GM19025 (cell line): ENCODE measurements at regions not wholly inside any gene's neighbourhood (a gene's known extent, or its start where the extent isn't known, plus 50 kb on each side); places are given as distances from the start of the nearest gene placed in this dataset.
"Not testable (repeated sequence)": the region's sequence is repeated elsewhere in the genome, so short reads cannot be mapped to it uniquely, and the experiment has no call there.

Source experiments
- ATAC-seq: cut with Tn5 transposase; IDR thresholded peaks from one replicate; pipeline ENCODE4 v1.9.1; 2021; ENCODE audit warnings: mild to moderate bottlenecking, low read depth, moderate library complexity; ENCODE audit not compliant: unreplicated experiment

DNA sequence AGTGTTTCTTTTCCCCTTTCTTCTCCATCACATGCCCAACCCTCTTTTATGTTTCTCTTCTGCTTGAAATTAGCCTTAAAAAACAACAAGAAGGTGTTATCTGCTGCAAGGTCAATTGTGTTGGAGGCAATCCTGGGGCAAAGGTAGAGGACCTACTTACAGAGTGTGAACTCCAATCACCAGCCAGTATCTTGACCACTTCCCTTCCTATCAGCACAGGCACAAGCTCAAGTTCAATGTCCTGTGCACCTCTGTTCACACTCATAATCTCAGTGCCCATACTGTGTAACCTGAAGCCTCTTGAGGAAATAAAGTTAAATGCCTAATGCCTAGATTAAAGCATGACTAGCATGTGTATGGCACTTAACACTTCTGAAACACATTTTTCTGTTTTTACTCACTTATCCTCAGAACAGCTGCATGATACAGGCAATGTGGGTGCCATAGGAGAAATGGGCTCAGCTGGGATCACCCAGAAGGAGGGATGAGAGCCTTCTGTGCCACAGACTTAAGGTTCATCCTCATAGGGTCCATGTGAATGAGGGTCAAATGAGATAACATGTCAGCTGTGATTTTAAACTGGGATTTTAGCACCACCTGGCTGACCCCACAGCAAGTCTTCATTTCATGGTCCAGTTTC lies 701.5 kb downstream of the BCL11A start:
- no peak for ATAC-seq

DNA sequence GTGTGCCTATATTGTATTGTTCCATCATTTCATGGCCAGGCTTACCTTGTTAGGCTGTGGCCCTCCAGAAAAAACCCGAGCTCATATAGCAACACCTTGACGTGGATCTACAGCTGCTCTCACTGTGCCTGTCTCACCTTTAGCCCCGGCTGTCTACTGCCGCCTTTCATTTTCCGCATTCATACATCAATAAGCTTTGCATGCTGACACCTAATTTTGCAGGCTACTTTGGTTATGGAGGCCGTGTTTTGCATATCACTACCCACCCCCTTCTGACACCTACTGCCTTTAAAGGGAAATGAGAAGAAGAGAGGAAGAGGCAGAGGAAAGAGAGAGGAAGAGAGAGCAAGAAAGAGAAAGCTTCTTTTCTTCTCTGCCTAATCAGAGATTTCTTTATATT lies 702.9 kb downstream of the BCL11A start:
- no peak for ATAC-seq

DNA sequence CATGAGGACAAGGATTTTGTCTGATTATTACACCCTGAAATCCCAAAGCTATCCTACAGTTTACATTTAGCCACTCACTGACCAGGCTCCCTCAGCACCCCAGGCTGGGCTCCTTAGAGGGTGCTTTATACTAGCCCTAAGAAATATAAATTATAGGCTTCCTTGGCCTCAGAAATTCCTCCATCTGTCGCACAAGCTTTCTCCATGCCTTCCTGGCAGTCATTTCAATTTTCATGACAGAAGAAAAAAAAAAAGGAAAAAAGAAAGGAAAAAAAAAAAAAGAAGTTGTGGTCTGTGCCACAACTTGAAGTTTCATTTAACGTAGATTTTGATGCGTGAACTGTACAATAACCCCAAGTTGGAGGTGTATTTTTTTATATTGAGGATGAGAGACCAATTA lies 719.5 kb downstream of the BCL11A start:
- no peak for ATAC-seq

DNA sequence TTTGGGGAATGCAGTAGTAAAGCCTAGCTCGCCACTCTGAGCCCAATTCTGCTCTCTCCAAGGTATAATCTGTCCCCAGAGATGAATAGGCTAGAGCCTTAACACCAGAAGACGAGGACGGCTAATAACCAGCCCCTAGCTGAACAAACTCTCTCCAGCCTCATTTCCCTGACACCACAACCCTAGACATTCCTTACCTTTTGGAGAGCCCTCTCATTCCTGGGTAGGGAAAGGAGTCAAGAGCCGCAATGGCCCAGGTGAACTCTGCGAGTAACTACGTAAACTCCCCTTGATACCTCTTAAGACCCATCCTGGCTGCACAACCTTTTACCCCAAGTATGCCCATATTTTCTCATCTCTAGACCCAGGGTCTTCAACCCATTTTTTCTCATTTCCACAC lies 722.9 kb downstream of the BCL11A start:
- ATAC-seq = no peak

DNA sequence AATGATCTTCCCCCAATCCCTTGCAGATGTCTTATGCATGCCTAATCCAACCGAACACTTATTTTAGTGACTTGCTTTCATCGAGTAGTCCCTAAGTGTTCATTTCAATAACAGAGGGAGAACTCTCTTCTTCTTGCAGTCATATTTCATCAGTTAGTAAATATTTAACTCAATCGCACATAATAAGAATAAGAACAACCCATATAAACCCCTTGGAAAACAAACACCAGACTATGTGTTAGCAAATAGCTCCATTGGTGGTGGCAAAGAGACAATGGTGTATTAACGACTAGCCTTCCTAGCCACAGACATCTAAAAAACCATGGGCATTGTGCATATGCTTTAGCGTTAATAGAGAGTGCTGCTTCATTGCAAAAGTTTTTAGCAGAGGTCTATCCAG lies 725.8 kb downstream of the BCL11A start:
- ATAC-seq = no peak

DNA sequence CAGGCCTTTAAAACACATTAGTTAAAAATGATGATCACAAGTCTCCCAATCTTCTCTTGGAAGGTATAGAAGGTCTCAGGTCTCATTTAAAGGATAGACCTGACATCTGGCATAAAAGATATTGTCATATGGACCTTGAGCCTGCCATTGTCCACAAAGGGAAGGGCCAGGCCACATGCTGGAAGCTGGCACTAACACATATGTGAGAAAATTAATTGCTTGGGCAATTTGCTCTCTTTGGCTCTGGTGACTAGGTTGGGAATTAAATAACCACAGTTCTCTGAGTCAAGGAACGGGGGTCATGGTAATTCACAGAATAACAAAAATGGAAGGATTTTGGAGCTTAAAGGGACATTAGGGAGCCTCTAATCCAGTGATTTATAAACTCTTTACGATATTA lies 727.3 kb downstream of the BCL11A start:
- ATAC-seq = no peak

DNA sequence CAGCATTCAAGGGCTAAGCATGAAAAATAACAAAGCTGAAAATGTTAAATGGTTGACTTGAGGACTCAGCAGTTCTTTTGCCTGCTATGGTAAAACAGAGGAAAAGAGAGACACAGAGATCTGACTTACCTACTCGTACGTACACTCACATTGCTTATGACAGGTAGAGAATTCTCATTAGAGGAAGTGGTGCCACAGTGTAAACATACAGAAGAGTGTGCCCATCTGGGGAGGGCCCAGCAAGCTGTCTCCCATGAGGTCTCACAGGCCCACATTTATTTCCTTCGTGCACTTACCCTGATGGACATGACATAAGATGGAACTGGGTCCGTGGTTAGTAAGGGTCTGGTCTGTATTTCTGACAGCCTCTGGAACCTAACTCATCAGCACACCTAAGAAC lies 729.1 kb downstream of the BCL11A start:
- ATAC-seq = no peak

DNA sequence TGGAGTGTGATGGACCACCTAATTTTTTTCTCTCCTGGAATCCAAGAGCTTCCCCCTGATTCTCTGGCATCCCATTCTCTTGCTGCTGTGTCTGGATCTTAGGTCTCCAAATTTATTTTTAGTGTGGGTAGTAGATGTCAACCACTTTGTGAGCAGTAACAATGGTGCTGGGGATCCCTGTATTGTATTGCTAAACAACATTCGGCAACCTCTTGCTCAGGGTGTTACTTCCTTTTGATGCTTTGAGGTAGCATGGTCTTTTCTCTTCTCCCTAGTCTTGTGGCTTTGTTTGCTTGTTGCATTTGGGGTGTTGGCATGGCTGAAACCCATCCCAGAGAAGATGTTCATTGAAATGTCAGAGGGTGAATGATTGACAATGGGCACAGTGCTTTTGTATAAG lies 737.4 kb downstream of the BCL11A start:
- ATAC-seq = no peak

DNA sequence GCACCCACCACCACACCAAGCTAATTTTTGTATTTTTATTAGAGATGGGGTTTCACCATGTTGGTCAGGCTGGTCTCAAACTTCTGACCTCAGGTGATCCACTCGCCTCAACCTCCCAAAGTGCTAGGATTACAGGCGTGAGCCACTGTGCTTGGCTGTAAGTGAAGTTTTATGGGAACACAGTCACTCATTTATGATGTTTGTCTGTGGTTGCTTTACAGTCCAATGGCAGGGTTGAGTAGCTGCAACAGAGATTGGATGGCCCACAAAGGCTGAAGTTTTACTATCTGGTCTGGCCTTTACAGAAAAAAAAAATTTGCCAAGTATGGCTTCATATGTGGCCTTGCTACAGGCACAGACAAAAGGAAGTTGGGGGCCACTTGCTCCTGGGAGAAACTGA lies 743.2 kb downstream of the BCL11A start:
- not testable (repeated sequence) for ATAC-seq

DNA sequence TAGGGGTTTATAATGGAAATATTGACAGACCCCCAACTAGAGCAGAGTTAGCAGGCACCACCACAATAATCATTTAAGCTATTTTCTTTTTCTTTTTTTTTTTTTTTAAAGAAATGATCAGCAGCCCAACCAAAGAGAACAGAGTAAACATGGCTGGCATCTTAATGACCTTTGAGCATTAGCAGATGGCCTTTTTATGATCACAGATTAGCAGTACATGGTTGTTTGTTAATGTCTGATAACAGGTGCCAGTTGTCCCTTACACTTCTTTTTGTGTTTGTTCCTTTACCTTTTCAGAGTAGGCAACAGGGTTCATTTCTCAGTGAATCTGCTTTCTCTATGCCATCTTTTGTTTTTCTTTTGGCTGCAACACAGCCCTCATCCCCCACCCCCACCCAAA lies 747.0 kb downstream of the BCL11A start:
- ATAC-seq = no peak

DNA sequence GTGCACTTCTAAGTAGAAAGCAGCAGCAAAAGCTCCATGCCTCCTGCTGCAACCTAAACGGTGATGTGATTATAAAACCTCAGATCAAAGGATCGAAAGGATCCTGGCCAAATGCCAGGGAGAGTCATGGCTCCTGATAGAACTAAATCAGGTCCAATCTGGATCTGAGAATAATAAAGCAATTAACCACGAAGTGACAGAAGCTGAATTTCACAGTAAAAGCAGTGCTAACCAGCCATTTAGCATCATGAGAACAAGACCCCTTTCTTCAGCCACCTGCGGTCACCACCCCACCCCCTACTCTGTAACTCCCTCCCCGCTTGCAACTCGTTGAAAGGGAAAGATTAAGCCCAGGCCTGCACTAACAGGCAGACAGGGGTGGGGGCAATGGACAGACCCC lies 748.7 kb downstream of the BCL11A start:
- no peak for ATAC-seq

DNA sequence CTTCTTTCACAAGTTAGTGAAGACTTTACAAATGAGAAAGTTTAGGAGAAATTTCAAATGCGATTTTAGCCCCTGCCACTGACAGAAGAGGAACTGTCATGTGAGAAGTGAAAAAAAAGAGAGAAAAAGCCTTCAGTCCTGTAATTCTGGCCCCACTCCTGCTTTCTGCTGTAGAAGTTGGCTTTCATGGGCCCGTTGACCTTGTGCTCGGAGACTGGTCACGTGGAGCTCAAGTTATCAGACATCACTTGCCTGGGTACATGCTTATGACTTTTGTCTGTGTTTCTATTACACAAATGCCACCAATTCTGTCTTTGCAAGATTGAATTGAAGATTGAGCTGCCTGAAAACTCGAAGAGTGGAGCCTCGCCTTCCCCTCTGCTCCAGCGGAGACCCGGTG lies 749.9 kb downstream of the BCL11A start:
- ATAC-seq = no peak

DNA sequence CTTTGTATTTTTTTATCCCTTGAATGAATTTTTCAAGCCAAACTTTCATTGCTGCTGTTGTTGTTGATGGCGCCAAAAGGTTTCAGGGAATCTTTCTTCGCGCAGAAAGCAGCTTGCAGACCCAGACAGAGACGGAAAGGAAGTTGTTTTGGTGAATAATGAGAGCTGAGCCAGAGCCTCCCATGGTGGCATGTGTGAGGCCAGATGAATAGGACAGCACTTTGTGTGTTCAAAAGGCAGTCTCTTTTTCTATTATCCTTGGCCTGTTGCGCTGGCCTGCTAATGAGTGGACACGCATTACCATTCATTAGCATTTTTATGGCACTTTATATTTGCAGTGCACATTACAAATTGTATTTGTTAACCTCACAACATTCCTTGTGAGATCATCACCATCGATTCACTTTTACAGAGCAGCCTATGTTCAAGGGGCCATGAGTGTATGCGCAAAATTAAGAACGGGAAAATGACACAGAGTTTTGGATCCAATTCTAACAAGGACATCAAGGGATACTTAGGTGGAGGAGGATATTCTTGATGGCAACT lies 754.7 kb downstream of the BCL11A start:
- ATAC-seq = no peak

DNA sequence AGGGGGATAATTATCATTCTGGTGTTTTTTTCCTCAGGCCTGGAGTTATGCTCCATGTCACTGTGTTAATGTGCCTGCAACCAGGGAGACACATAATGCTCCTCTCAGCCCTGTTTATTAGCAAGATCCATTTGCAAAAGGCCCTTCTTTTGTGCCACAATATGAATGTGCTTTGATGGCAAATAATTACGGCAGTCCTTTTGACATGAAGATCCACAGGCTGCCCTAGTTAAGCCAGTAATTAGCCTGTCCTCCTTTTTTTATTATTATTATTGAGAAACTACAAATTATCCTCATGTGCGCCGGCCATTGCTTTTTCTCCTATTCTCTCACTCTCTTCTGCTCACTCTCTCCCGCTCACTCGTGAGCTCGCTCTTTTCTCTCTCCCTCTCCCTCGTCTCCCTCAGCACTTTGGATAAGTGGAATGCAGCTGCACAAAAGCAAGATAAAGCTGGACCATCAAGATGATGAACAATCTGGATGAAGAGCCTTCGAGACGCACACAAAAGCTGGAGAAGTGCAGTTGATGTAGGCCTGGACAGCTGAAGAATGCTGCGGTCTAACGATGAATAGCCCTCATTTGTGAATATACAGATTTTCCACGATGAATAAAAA lies 762.3 kb downstream of the BCL11A start:
- ATAC-seq = no peak

DNA sequence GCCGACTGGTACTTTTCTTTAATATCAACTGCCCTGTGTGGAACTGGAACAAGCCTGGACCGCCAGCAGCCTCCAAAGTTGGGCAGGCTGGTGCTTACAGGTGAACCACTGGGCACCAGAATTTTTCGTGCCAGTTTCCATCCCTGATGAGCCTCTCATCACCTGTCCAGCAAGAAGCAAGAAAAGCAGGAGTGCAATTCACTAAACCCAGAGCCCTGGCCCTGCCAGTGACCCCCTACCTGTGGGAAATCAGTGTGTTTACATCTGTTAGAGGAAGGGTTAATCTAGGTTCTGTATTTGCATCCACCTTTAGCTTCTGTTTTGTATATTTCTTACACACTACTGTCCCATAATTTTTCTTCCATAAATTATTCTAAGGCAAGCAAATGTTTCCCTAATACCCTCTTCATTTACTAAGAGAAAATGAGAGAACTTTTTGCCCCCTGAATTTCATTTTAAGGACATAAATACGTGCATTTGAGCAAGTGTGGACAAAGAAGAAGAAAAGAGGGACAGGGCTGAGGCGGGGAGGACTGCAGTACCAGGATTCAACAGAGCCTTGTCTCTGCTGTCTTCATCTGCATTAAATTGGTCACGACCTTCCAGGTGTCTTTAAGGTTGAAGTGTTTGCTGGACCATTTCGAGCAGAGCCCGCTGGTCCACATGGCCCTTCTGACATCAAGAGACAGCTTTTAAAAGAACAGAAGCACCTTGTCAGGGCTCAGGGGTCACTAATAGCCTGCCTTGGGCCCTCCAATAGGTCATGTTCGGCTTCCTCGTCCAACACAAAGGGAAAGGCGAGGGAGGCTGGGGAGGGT lies 763.1 kb downstream of the BCL11A start:
- ATAC-seq = no peak

DNA sequence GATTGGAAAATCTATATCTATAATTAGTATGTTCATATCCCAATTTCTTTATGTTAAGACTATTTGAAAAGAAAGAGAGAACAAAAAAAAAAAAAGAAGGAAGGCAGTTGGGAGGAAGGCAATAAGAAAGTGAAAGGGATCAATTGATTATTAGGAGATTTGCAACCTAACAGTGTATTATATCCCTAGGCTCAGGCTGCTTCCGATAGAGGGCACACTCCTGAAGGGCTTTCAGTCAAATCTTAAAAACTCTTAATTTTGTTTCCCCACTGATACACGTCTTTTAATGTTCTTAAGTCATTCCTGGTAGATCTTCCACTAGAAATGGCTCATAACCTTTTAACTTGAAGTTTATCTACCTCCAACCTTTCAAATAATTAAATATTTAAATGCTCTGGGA lies 763.9 kb downstream of the BCL11A start:
- ATAC-seq = no peak

DNA sequence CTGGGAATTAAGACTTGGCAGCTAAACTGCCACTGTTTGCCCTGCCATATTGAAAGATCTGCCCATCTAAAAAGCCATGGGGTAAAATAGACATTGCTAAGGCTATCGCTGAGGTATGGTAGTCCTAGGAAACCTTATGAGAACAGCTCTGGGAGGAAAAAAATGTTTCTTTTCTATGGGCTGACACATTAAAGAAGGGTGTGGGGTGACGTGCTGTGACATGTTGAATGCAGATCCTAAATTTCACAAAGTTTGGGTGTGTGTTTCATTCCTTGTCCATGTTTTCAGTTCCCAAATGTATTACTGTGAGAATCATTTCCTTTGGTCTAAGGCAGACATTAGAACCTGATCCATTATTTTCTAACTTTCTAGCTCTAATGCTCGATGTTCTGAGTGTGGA lies 766.4 kb downstream of the BCL11A start:
- no peak for ATAC-seq

DNA sequence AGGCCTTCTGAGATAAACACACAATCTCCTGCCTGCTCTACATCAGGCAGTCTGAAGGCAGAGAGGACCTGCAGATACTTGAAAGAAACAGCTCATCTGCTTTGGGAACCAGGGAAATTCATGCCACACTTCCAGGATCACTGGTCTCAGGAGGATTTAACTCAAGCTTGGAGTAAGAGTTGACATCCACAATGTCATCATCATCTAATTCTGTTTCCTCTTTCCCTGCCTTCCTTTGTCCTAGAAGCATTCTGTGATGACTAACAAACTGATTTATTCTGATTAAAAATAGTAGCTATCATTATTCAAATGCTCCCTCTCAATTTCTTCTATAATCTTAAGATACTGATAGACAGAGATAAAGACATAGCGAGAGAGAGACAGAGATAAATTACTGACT lies 766.8 kb downstream of the BCL11A start:
- ATAC-seq = no peak

DNA sequence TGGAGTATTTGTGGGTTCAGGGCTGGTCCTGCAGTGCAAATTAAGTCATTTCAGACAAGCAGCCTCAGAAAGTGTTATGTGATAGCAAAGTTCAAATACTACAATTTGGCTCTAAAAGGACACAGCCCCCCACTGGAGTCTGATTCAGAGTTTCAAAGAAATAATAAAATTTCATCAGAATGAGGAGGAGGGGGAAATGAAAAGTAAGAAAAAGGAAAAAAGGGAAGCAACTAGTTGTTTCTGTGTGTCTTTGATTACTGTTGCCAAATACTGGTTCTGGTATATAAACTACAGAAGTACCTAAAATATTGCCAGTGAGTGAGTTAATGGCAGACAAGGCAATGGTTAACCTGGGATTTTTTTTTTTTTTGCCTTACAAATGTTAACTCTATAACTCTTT lies 773.9 kb downstream of the BCL11A start:
- no peak for ATAC-seq

DNA sequence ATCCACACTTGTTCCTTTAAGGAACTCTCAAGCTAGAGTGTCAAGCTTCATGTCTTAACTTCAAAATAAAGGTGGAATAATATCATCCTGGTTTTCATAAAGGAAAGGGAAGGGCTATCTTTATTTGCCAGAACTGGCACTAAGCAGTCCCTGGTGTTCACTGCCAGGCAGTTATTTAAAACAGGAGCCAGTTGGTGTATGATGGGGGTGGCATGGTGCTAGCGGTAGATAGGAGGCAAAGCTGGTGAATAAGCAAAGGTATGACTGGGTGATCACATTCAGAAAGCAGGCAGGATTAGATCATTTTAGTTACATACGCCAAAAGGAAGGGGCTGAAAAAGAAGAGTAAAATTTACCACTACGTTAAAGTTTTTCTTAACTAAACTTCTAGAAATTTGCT lies 776.3 kb downstream of the BCL11A start:
- no peak for ATAC-seq

DNA sequence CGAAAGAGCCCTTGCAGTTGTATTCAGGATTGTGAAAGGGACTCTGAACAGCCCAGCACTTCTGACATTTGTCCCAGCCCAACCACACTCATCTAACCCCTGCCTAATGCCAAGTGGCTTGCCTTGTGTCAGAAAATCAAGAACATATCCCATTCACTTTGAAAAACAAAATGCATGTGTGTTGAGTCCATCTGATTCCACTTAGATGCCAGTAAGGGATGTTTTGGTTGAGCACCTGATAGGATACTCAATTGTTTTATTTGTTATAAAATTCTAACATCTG lies 776.8 kb downstream of the BCL11A start:
- no peak for ATAC-seq
